NCI-H2196 (cell line): ENCODE measurements at regions not wholly inside any gene's neighbourhood (a gene's known extent, or its start where the extent isn't known, plus 50 kb on each side); places are given as distances from the start of the nearest gene placed in this dataset.

Experiments used
- DNase-seq: peaks from one replicate; lab custom pipeline; 2025; ENCODE audit not compliant: unreplicated experiment; lab: John Stamatoyannopoulos, UW

GRCh38 chr6:141688916-141689315 lies 443.8 kb upstream of the GJE1 start:
- DNase-seq = no peak

- no peak for DNase-seq
Measured at GRCh38 chr6:141685416-141685815, 447.3 kb upstream of the GJE1 start.

- no peak for DNase-seq
Measured at GRCh38 chr6:141682391-141682790, 450.3 kb upstream of the GJE1 start.

- DNase-seq = peak; percentile 17
Measured at GRCh38 chr6:141677598-141678211, 455.0 kb upstream of the GJE1 start.

GRCh38 chr6:141675957-141676356 lies 456.8 kb upstream of the GJE1 start:
- DNase-seq = no peak

- no peak for DNase-seq
Measured at GRCh38 chr6:141669141-141669540, 463.6 kb upstream of the GJE1 start.

- no peak for DNase-seq
Measured at GRCh38 chr6:141667580-141668309, 465.0 kb upstream of the GJE1 start.

- DNase-seq = no peak
Measured at GRCh38 chr6:141666187-141666586, 466.5 kb upstream of the GJE1 start.

- no peak for DNase-seq
Measured at GRCh38 chr6:141664744-141665143, 468.0 kb upstream of the GJE1 start.

GRCh38 chr6:141659582-141659981 lies 473.1 kb upstream of the GJE1 start:
- no peak for DNase-seq

- DNase-seq = no peak
Measured at GRCh38 chr6:141658696-141659095, 474.0 kb upstream of the GJE1 start.

- DNase-seq = no peak
Measured at GRCh38 chr6:141657812-141658211, 474.9 kb upstream of the GJE1 start.

- peak; percentile 1 for DNase-seq
Measured at GRCh38 chr6:141653590-141653989, 479.1 kb upstream of the GJE1 start.

- no peak for DNase-seq
Measured at GRCh38 chr6:141641951-141642350, 490.8 kb upstream of the GJE1 start.

GRCh38 chr6:141641406-141641805 lies 491.3 kb upstream of the GJE1 start:
- DNase-seq = no peak

- DNase-seq = no peak
Measured at GRCh38 chr6:141635621-141636020, 497.1 kb upstream of the GJE1 start.

- DNase-seq = no peak
Measured at GRCh38 chr6:141634269-141634668, 498.5 kb upstream of the GJE1 start.

- no peak for DNase-seq
Measured at GRCh38 chr6:141624301-141624700, 508.4 kb upstream of the GJE1 start.

GRCh38 chr6:141618180-141618581 lies 514.5 kb upstream of the GJE1 start:
- DNase-seq = no peak

- no peak for DNase-seq
Measured at GRCh38 chr6:141610741-141611140, 522.0 kb upstream of the GJE1 start.

- DNase-seq = no peak
Measured at GRCh38 chr6:141607956-141608355, 524.8 kb upstream of the GJE1 start.

- DNase-seq = no peak
Measured at GRCh38 chr6:141598487-141598886, 534.2 kb upstream of the GJE1 start.

GRCh38 chr6:141594874-141595273 lies 537.9 kb upstream of the GJE1 start:
- no peak for DNase-seq
